ENCODE measurements at regions not wholly inside any gene's neighbourhood (a gene's known extent, or its start where the extent isn't known, plus 50 kb on each side); places are given as distances from the start of the nearest gene placed in this dataset.

DNA sequence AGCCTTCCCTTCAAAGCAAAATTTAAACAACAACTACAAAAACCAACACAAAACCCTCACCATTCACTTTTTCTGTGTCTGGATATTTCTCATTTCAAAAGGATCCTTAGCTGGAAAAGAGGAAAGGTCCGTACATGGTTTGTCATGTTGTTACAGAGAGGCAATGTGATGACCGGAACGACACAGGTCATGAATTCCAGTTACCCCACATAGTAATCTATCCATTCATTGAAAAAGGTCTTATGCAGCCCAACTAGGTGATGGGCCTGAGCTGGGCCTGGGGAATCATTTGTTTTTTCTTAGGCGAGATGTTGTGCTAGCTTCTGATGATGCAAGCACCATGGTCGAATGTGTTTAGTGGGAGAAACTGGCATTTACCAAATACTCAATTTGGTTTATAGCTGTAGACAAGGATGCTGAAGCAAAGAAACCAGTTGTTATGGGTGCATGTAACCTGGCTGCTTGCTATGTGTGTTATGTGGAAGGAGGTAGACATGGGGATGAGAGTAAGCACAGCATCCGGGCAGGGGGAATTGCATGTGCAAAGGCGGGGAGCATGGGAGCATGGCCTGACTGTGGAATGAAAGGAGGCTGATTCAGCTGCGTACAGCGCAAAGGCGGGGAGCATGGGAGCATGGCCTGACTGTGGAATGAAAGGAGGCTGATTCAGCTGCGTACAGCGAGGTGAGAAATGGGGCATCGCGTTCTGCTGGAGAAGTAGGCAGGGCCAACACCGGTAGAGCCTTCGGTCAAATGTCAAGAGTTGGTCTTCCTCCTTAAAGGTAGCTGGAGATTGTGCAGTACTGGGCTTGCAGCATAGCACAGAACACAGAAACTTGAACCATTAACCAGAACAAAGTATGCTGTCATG lies 269.7 kb upstream of the MAF start:
- peaks cover 25% of the 10 kb centered on the region for H3K27me3 Mint-ChIP-seq (ENCODE audit: low read depth)

DNA sequence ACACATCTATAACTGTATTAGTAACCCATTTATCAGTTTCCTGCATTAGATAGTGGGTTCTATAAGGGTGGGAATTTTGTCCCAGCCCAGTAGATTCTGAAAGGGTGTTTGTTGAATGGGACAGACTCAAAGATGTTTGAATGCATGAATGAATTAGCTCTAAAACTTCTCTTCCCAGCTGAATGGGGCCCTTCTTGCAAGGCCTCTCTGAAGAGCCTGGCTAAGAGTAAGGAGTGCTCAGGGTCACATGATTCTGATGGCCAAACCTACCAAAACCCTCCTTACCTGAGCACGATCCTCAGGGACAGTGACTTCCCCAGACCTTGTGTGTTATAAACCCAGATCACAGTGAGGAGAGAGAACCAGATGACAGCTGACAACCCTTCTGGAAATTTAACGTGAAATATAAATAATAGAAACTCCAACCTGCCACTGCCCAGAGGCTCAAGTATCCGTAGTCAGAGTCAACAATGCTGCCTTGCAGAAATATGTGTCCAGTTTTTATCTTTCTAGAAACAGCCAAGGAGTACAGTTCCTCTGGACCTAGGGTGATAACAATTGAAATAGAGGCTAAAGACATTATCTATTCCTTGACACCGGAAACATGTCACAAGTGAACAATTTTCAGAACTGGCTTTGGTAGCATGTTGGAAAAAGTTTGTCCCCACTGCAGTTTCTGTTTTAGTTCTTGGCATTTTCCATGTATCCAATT lies 268.9 kb upstream of the MAF start:
- peaks cover 25% of the 10 kb centered on the region for H3K27me3 Mint-ChIP-seq (ENCODE audit: low read depth)
- no peak overlapping the region for H3K27ac Mint-ChIP-seq
- TF ChIP-seq, protein P1, sequence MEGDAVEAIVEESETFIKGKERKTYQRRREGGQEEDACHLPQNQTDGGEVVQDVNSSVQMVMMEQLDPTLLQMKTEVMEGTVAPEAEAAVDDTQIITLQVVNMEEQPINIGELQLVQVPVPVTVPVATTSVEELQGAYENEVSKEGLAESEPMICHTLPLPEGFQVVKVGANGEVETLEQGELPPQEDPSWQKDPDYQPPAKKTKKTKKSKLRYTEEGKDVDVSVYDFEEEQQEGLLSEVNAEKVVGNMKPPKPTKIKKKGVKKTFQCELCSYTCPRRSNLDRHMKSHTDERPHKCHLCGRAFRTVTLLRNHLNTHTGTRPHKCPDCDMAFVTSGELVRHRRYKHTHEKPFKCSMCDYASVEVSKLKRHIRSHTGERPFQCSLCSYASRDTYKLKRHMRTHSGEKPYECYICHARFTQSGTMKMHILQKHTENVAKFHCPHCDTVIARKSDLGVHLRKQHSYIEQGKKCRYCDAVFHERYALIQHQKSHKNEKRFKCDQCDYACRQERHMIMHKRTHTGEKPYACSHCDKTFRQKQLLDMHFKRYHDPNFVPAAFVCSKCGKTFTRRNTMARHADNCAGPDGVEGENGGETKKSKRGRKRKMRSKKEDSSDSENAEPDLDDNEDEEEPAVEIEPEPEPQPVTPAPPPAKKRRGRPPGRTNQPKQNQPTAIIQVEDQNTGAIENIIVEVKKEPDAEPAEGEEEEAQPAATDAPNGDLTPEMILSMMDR (IDR thresholded peaks at IDR 0.05; ENCODE audit: unreplicated experiment) = no peak
- no peak overlapping the region for H3K4me3 Mint-ChIP-seq
- no peaks in the 10 kb centered on the region for H3K9me3 Mint-ChIP-seq
- no peaks in the 10 kb centered on the region for H3K36me3 Mint-ChIP-seq
- H3K4me1 Mint-ChIP-seq = no peaks in the 10 kb centered on the region
- no peak for DNase-seq (ENCODE audit: low spot score in 2 of 2, unreplicated experiment in 2 of 2)

More for the DNA sequence above, 269.7 kb upstream of the MAF start:
- Mint-ChIP-seq H3K4me1 (no peaks in the 10 kb centered on the region), H3K4me3 (no peak overlapping the region), H3K36me3 (no peaks in the 10 kb centered on the region), H3K9me3 (no peaks in the 10 kb centered on the region), H3K27ac (no peak overlapping the region)
- DNase-seq (ENCODE audit: low spot score in 2 of 2, unreplicated experiment in 2 of 2) = no peak
- TF ChIP-seq, protein P1 (IDR thresholded peaks at IDR 0.05; ENCODE audit: unreplicated experiment) = no peak

DNA sequence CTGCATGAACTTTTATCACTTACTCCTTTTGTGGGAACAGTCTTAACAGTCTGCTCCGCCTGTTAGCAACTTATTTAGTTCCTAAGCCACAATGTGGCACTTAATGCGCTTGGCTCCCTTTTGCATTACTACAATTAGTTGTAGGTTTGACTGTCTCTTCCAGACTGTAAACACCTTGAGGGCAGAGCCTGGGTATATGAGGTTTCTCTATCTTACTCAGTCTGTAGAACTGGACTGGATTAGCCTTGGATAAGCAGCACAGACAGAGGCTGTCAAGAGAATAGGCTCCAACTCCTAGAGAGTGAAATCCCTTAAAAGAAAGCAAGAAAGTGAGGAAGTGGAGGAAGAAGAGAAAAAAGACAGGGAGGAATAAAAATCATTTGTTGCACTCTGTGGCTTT lies 268.3 kb upstream of the MAF start:
- Mint-ChIP-seq H3K4me1 (no peaks in the 10 kb centered on the region), H3K9me3 (no peaks in the 10 kb centered on the region), H3K27ac (no peak overlapping the region), H3K4me3 (no peak overlapping the region), H3K27me3 (ENCODE audit: low read depth) (peaks cover 25% of the 10 kb centered on the region), H3K36me3 (no peaks in the 10 kb centered on the region)
- no peak for DNase-seq (ENCODE audit: low spot score in 2 of 2, unreplicated experiment in 2 of 2)
- TF ChIP-seq, protein P1 (IDR thresholded peaks at IDR 0.05; ENCODE audit: unreplicated experiment) = no peak

DNA sequence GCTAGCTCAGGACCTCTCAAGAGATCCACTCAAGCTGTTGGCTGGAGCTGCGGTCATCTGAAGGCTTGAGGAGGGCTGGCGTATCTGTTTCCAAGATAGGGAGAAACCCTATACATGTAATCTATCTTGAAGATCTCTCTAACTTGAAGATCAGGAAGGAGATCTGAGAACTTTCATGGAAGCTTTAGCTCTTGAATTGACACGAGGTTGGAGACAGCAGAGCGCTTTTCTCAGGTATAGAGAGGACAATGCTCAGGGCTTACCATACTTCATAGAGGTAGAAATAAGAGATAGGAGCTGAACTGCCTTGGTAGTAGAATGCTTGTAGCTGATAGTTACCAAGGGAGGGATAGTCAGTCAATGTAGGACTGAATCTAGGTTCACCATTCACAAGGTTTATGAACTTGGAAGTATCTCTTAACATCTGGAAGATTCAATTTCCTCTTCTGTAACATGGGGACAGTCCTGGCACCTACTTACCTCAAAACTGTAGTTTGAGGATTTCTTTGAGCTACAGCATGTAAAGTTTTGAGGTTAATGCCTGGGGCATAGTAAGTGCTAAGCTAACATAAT lies 267.0 kb upstream of the MAF start:
- H3K27me3 Mint-ChIP-seq (ENCODE audit: low read depth) = peaks cover 26% of the 10 kb centered on the region
- DNase-seq (ENCODE audit: low spot score in 2 of 2, unreplicated experiment in 2 of 2) = no peak
- H3K36me3 Mint-ChIP-seq = no peaks in the 10 kb centered on the region
- TF ChIP-seq, protein P1 (IDR thresholded peaks at IDR 0.05; ENCODE audit: unreplicated experiment) = no peak
- no peaks in the 10 kb centered on the region for H3K9me3 Mint-ChIP-seq
- H3K4me1 Mint-ChIP-seq = no peaks in the 10 kb centered on the region
- no peak overlapping the region for H3K27ac Mint-ChIP-seq
- no peak overlapping the region for H3K4me3 Mint-ChIP-seq

DNA sequence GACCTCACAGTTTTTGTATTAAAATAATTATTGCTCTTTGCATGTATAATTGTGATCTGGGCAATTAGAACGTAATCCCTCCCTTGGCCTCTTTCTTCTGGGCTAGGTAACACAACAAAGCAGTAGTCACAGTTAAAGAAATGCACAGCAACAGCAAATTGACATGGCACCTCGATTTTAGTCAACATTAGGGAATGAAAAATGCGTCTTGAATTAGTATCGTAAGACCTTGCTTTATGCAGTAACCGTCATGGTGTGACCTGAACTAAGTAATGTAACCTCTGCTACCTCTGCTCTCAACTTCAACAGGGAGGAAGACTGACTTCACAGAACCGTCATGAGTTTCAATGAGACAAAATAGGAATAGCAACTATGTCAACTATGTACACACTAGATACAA lies 265.4 kb upstream of the MAF start:
- Mint-ChIP-seq H3K36me3 (no peaks in the 10 kb centered on the region), H3K4me1 (no peaks in the 10 kb centered on the region), H3K9me3 (no peaks in the 10 kb centered on the region), H3K27ac (no peak overlapping the region), H3K27me3 (ENCODE audit: low read depth) (peaks cover 26% of the 10 kb centered on the region), H3K4me3 (no peak overlapping the region)
- TF ChIP-seq, protein P1 (IDR thresholded peaks at IDR 0.05; ENCODE audit: unreplicated experiment) = no peak
- no peak for DNase-seq (ENCODE audit: low spot score in 2 of 2, unreplicated experiment in 2 of 2)
